DLD1 (cell line): ENCODE measurements at regions not wholly inside any gene's neighbourhood (a gene's known extent, or its start where the extent isn't known, plus 50 kb on each side); places are given as distances from the start of the nearest gene placed in this dataset.

ENCODE experiments used
- in situ Hi-C: cut with HindIII; loops from 2 replicates; pipeline ENCODE4 v1.10.0; 2017; ENCODE audit warnings: low sequenced_read_pairs

DNA sequence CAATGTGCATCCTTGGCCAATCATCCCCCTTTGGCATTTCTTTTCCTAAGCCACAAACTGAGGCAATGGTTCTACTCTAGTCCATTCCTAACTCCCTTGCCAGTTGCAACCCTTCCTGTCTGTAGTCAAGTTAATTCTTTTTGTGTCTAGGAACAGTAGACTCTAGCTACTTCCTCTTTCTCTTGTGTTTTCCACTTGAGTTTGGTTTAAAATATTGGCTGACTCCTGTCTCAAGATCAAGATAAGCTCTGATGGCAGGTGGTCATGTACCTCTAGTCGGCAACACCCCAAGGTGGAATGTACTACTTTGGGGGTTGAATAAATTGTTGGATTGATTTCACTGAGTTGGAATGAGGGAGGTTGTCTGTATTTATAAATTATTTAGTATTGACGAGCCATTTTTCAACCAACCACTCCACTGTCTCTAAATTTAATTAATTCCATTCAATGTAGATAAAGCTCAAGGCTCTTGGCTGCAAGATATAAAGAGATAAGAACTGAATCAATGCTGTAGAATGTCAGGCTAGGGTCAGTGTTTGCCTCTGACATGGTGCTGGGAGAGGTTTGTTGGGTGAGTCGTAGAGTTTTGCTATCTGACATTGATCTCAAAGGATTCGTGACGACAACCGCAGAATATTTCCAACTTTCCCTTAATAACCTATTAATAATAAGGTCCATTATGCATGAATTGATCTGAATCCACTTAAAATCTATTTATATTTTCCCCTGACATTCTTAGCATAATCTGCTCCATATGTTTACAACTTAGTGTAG lies 188.7 kb upstream of the APCDD1 start:
- in situ Hi-C loops, result no loop called here

DNA sequence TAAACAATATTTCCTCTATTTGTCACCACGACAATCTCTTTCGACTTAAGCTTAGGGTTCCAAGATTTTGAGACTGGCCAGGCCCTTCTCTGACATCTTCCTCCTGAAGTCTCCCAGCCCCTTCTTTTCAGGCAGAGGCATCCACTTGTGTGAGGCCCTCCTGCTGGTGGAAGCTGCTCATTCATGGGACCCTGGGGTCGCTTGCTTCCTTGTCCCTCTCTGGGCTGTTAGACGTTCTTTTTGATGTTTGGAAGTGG lies 188.2 kb upstream of the APCDD1 start:
- in situ Hi-C loops, result no loop called here

DNA sequence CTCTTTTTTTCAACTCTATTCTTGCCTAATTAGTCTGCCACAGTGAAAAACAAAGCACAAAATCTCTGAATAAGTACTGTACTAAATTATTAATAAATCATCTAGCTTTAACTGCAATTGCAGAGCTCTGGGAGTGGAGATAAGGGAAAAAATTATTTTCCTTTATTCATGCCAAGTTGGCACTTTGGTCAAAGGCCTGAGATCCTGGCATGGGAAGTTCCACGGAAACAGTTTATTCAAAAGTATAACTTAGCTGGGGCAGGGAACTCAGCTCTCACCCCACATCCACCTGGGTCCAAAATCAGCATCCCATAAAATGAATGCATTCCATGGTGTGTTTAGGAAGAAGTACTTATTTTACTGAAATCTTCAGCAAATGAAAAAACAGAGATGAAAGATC lies 185.2 kb upstream of the APCDD1 start:
- in situ Hi-C loops, result no loop called here

DNA sequence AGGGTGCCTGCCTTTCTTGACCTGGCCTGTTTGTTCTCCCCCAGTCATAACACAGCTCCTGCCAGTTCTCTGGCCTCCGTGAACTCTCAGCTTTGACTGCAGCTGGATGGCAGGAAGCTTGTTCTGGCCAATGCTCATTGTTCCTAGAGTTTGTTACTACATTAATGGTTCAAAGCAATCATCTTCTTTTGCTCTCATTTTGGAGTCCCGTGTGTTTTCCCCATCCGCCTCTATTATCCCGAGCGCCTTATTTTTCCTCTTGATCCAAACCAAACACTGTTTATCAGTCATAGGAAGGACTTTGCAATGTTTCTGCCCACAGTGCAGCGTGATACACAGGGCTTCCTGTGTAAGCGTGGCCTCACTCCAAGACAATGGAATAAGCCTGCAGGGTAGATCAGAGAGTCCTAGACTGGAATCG lies 184.3 kb upstream of the APCDD1 start:
- in situ Hi-C loops, result no loop called here

DNA sequence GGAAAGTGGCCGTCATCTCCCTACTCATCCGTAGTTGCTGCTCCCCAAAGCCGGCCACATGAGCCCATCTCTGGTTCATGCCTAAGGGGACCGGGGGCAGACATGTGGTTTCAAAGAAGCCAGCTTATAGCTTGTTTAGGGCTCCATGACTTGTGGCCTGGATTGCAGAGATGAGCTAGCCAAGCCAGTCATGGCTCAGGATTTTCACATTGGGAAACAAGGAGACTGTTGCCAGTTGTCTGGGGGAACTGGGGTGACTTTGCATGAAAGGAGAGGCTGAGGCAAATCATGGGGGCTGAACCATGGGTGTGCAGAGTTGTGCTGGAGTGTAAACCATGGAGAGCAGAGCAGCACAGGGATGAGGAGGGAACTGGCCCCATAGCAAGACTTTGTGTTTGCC lies 183.0 kb upstream of the APCDD1 start:
- in situ Hi-C loops, result no loop called here

DNA sequence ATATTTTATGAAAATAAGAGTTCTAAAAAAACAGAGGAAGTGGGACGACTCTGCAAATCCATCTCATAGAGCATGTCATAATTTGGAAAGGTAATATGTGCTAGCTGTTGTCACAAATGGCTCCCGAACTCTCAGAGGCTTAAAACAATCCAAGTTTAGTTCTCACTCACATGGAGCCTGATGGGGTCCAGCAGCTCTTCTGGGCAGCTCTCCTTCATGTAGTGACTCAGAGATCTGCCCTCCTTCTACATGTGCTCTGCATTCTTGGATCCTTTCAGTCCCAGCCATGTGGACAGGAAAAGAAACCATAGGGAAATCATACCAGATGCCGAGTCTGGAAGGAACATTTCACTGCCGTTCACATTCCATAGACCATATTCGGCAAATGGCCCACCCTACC lies 180.1 kb upstream of the APCDD1 start:
- in situ Hi-C loops, result no loop called here

DNA sequence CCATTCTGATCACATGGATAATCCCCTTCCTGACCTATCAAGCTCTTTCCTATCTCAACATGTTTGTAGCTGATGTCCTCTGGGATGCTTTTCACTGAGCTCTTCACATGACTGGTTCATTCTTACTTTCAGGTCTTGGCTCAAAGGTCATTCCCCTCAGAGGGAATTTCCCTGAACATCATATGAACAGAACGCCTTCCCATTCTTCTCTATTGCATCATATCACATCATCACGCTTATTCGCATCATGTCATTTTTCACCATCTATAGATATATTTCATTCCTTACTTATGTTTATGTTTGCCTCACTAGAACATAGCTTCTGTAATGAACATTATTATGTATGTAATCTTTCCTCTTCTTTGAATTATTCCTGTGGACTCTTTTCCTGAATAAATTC lies 178.9 kb upstream of the APCDD1 start:
- in situ Hi-C loops, result no loop called here

DNA sequence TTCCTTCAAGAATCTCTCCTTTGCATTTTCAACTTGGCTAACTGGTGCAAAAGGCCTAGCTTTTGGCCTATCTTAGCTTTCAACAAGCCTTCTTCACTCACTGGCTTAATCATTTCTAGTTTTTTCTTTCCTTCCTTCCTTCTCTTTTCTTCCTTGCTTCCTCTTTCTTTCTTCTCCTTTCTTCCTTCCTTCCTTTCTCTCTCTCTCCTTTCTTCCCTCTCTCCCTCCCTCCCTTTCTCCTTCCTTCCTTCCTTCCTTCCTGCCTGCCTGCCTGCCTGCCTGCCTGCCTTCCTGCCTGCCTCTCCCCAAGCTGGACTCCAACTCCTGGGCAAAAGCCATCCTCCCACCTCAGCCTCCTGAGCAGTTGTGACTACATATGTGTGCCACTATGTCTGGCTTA lies 176.2 kb upstream of the APCDD1 start:
- in situ Hi-C loops, result no loop called here

DNA sequence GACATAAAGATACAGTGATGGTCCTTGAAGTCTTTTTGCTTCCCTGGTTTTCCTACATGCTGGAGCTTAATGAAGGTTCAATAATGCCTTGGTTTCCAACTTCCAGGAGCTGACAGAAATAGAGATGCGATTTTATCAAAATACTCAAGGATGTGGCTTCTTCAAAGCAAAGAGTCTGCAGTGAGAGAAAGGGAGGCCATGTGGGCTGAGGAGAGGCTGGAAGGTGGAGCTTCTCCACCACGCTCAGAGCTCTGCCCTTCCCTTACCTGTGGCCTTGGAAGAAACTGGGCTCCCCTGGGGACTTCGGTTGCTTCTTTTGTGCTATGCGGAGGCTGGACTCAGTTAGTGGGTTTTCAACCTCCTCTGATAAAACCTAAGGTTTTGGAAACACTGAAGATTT lies 175.0 kb upstream of the APCDD1 start:
- in situ Hi-C loops, result no loop called here

DNA sequence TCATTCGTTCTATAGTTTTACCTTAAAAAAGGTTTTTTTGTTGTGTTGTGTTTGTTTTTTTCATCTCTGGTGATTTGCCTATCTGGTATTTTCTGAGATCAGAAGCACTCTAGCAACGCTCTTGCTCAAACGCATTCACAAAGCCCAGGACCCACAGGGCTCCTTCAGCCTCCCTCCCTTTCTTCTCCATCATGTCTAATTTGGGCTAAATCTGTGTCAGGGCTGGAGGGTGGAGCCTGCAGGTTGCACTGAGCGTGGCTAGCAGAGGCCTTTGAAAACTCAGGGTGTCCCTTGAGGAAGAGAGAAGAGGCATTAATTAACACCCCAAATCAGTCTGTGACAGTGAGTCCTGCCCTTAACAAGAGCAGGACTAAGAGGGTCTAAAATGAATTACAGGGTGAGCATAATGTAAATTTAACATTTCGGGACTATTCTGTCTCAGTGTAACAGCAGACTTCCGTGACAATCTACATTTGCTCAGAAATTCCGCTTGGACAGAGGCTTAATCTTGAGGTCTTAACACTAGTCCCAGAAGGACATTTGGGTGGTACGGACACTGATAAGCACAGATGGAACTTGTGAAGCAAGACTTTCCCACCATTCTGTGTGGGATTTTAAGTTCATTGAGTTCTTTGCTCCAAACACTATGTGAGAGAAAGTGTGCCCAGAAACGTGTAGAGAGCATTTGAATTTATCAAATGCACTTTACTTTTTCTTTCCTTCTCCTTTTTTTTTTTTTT lies 174.4 kb upstream of the APCDD1 start:
- in situ Hi-C loops, result loop anchor here (5.0 kb wide), 1 partner anchor 38 kb away; no protein-coding TSS in a partner anchor

DNA sequence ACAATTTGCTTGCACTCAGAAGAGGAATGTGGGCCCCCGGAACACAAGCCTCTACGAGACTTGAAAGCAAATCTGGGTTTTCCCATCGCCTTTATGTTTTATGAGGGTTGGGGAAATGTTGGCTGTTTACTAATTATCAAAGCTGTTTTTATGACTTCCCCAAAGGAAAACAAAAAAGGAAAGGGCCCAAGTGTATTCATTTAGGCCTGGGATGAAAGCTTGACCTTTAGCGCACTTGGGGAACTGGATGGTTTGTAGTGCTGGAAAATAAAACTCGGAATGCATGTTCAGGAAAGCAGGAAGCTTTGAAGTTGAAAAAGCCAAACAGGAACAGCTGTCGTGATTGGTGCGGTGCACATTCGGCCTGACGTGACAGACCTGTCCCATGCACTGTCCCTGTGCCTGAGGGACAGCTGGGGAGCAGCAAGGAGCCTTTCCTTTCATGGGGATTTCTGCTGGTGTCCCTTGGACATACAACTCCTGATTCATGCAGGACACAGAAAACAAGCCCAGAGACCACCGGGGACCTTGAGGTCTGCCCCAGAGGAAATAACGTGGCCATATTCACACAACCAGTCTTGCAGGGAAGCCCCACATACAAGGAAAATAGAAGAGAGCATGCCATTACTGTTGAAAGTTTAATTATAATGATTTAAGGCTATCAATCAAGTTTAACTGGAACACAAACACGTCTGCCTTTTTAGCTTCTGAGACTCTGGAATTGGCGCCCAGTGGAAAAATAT lies 169.7 kb upstream of the APCDD1 start:
- in situ Hi-C loops, result loop anchor here (5.0 kb wide), 1 partner anchor 42 kb away; no protein-coding TSS in a partner anchor

DNA sequence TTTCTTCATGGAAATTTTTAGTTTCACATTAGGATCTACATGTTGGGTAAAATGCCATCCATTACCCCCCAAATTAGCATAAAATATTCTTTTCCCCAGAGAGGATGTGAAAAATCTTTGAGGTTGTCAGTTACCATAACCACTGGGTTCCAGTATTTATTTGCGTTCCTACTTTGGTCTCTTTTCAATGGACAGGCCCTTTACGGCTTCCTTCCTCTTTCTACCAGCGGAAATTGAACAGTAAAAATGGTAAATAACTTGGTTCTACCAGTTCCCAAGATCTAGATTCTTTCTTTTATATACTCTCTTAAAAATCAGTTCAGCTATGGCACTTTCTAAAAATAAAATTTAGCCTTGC lies 169.2 kb upstream of the APCDD1 start:
- in situ Hi-C loops, result no loop called here

DNA sequence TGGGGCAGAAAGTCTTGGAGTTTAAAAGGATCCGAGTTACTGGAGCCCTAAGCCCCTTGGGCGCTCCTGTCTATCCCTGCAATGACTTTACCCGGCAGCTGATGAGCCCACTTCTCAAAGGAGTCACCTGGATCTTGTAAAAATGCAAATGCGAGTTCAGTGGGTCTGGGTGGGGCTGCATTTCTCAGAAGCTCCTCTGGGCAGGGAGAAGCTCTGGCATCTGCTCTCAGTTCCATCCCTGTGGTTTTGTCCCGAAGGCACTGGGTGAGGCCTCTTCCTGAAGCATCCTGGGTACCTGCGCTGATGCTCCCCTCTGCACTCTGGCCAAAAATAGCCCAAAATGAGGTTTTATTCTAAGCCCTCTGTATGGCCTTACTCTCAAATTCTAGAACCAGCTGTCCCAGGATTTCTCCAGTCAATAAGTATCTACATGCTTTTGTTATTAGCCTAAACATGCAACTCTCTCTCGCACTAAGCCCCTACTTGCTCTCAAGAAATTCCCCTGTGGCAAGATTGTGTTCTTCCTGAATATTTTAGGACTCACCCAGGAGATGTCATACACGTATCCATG lies 167.8 kb upstream of the APCDD1 start:
- in situ Hi-C loops, result no loop called here

DNA sequence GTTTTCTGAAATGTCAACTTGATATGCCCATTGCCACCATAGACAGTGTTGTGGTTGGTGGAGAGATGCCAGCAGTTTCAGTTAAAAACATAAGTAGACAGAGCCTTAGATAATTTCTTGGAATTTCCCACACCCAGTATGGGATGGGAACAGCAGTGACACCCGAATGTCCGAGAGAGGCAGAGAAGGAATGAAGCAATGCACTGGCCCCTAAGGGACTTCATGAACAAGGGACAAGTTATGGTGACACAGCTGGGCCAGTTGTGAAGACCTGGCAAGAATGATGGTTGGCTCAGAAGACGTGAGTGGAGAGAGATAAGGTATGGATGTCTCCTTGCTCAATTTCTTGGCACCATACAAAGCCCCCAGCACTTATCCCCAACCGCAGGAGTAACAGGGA lies 165.2 kb upstream of the APCDD1 start:
- in situ Hi-C loops, result no loop called here

DNA sequence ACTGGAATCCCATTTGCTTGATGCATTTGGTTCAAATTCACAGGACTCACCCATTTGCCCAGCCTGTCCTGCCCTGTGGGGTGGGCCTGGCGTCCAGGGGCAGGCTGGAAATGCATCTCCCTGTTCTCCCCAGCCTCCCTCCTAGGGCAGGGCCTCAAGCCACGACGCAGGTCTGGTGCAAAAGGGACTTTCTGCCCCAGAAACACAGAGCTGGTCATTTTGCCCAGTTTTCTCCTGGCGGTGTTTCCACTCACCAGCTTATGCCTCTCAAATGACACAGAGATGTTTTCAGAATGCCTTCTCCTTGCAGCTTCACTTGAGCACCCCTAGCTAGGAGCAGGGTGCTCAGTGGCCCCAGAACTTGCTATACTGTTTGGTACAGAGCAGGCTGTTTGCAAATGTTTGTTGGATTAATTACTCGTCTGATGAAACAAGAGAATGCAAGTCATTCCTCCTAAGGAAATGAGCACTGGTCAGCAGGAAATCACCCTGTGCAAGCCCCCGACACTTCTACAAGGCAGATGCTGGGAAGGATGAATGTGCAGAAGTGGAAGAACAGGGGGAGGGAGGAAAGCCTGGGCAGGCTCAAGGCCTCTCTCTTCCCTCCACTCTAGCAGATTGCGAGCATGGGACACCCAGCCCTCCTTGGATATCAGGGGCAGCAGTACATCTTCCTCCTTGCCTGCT lies 164.3 kb upstream of the APCDD1 start:
- in situ Hi-C loops, result no loop called here

DNA sequence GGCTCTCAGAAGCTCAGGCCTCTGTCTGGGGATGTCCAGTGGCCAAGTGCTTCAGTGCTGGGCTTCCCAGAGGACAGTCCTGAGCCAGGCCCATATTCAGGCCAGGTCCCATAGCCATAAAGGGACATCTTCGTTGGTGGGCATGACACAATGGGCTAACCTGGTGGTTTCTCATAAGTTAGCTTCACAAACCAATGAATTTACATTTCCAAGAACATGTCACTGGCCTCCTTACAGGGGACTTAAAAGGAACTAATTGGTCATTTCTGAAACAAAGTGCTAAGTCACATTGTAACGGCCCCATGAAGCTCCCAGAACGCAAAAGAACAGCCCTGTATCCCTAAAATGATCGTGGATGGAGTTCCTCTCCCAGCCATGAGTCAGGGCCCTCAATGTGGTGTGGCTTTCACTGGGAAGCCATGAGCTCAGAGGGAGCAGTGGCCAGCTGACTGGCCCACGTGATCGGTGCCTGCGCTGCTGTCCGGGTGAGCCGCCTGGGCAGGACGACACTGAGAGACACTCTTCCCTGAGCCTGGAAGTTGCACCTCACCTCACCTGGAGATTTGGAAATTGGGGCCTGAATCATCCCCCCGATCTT lies 163.7 kb upstream of the APCDD1 start:
- in situ Hi-C loops, result no loop called here

DNA sequence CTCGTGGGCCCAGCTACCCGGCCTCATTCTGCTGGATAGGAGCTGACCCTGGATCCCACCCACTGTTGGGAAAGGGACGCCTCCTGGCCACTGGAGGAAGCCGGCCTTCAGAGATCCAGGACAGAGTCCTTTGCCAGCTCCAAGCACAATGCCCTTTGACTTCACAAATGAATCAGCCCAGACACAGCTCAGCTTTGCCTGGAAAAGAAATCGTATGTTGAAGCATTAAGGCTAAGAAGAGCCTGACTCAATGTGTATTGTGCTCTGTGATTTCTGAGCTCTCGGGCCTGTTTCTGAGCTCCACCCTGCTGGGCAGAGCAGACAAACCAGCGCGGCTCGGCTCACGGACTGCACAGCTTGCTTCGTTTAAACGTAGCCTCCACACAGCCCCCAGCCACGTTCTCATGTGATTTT lies 162.9 kb upstream of the APCDD1 start:
- in situ Hi-C loops, result no loop called here

DNA sequence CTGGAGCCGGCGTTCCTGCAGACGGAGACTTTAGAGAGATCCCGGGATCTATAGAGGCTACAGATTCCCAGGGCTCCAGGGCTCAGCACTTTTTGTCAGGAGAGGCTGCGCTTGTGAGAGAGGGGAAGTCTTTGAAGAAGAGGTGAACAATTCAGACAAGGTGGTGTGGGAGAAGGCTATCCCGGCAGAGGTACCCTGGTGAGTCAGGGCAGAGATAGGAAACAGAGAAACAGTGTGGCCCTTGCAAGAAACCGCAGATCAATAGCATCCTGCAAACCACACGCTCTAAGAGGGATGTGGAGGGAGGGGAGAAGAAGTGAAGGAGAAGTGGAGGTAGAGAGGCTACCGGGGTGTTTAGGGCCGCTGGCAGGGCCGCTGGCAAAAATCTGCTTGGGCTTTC lies 160.5 kb upstream of the APCDD1 start:
- in situ Hi-C loops, result no loop called here

DNA sequence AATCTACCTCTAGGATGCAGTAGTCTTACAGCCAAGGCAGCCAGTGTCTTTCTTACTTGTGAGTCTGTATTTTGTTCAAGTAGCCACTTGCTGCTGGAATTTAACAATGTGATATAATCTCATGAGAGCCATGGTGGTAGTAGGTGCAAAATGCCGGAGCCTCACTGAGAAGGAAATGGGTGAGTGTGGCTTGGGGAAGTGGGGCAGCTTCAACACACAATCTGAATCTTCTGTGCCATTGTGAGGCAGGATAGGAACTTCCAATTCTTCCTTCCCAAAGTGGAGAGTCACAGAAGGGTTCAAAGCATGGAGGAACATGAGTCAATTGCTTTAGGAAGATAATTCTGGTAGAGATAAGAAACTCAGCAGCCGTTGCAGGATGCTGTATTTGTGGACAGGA lies 158.7 kb upstream of the APCDD1 start:
- in situ Hi-C loops, result no loop called here

DNA sequence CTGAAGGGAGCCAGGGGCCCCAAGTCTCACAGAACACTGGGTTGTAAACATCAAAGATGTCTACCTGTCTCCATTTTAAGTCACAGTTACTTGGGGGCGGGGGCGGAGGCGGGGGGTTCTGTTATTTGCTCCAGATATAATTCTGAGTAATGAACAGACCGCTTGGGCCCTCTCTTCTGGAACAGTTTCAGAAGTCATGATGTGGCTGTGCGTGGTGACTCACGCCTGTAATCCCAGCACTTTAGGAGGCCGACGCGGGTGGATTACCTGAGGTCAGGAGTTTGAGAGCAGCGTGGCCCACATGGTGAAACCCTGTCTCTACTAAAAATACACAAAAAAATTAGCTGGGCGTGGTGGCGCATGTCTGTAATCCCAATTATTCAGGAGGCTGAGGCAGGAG lies 157.9 kb upstream of the APCDD1 start:
- in situ Hi-C loops, result no loop called here

DNA sequence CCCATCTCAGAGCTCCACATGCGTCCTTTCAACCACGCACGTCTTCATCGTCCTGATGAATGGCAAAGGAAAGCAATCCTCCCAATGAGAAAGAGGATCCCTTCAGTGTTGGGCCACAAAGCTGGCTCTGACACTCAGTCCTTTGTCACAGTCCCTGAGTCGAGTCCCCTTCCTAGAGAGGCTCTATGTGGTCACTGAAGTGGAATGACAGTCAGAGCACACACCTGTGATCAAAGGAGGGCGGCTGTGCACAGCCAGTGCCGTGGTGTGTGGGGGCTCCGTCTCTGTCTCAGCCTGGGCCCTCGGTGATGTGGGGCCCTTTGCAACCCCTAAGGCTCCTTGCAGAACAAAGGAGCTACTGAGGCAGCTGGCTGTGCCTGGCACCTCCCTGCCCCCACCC lies 157.3 kb upstream of the APCDD1 start:
- in situ Hi-C loops, result no loop called here
